ENCODE measurements at regions not wholly inside any gene's neighbourhood (a gene's known extent, or its start where the extent isn't known, plus 50 kb on each side); places are given as distances from the start of the nearest gene placed in this dataset.

- CTCF ChIA-PET, result no interaction called here
These were observed 55.2 kb downstream of the CNTN3 start for GRCh38 chr3:74559261-74559660.

GRCh38 chr3:74550686-74551085, 63.8 kb downstream of the CNTN3 start:
- ChIA-PET CTCF (no interaction called here), POLR2A (no interaction called here)
- H3K4me1 ChIP-seq (ENCODE audit: control insufficient read depth in 1 of 2, insufficient read depth in 2 of 2, low read depth in 1 of 2, low read length in 1 of 2), result no peaks in the 10 kb centered on the region
- no peaks in the 10 kb centered on the region for H3F3A ChIP-seq (replicated peaks; ENCODE audit: insufficient read depth)
- no peak overlapping the region for H3K9ac ChIP-seq
- H3K9me3 ChIP-seq, result no peaks in the 10 kb centered on the region
- DNase-seq, result no peak
- 41% methylated on average over 3 of the region's 3 CpGs for WGBS (ENCODE audit: low lambda C conversion rate)
- H3K79me2 ChIP-seq (ENCODE audit: insufficient read depth), result no peaks in the 10 kb centered on the region
- no peak overlapping the region for H3K4me3 ChIP-seq (ENCODE audit: low read depth in 2 of 2, low read length in 1 of 2)
- no peaks in the 10 kb centered on the region for H3K36me3 ChIP-seq (replicated peaks in 1 of 2; ENCODE audit: control insufficient read depth in 1 of 2, insufficient read depth in 2 of 2, low read length in 1 of 2)
- no peak overlapping the region for H2AFZ ChIP-seq (ENCODE audit: low read depth)
- TF ChIP-seq EP300 (IDR thresholded peaks at IDR 0.05; ENCODE audit: borderline replicate concordance in 1 of 2, low read depth in 1 of 2, low read length in 1 of 2) (no peak), POLR2AphosphoS5 (IDR thresholded peaks at IDR 0.05; ENCODE audit: low read depth, low read length) (no peak)
- no peaks in the 10 kb centered on the region for H3K9me2 ChIP-seq
- no peak overlapping the region for H3K4me2 ChIP-seq
- no peaks in the 10 kb centered on the region for H3K27me3 ChIP-seq (ENCODE audit: insufficient read depth)
- H3K27ac ChIP-seq (ENCODE audit: low read depth in 2 of 2, low read length in 1 of 2), result no peak overlapping the region
- H4K20me1 ChIP-seq (ENCODE audit: insufficient read depth), result no peaks in the 10 kb centered on the region

More at GRCh38 chr3:74559261-74559660, 55.2 kb downstream of the CNTN3 start:
- Histone ChIP-seq H3K9me3 (0 out of 2 replicates have a peak, but pooled peaks cover 6% of the 10 kb centered on the region), H3K4me1 (ENCODE audit: control insufficient read depth in 1 of 2, insufficient read depth in 2 of 2, low read depth in 1 of 2, low read length in 1 of 2) (no peaks in the 10 kb centered on the region), H3K4me3 (ENCODE audit: low read depth in 2 of 2, low read length in 1 of 2) (no peak overlapping the region), H3K9ac (no peak overlapping the region), H2AFZ (ENCODE audit: low read depth) (no peak overlapping the region), H3K4me2 (no peak overlapping the region), H3K27me3 (ENCODE audit: insufficient read depth) (no peaks in the 10 kb centered on the region), H3K79me2 (ENCODE audit: insufficient read depth) (no peaks in the 10 kb centered on the region), H3F3A (replicated peaks; ENCODE audit: insufficient read depth) (no peaks in the 10 kb centered on the region), H3K9me2 (no peaks in the 10 kb centered on the region), H4K20me1 (ENCODE audit: insufficient read depth) (no peaks in the 10 kb centered on the region), H3K36me3 (replicated peaks in 1 of 2; ENCODE audit: control insufficient read depth in 1 of 2, insufficient read depth in 2 of 2, low read length in 1 of 2) (no peaks in the 10 kb centered on the region), H3K27ac (ENCODE audit: low read depth in 2 of 2, low read length in 1 of 2) (no peak overlapping the region)
- POLR2A ChIA-PET, result no interaction called here
- TF ChIP-seq NFIC (IDR thresholded peaks at IDR 0.05; ENCODE audit: borderline replicate concordance) (no peak), SIN3A (IDR thresholded peaks at IDR 0.05; ENCODE audit: borderline replicate concordance, low read depth, low read length) (no peak), TCF12 (IDR thresholded peaks at IDR 0.05) (no peak), FOXM1 (IDR thresholded peaks at IDR 0.05; ENCODE audit: low read depth) (no peak), MEF2A (IDR thresholded peaks at IDR 0.05; ENCODE audit: borderline replicate concordance, low read depth) (no peak), POLR2AphosphoS5 (IDR thresholded peaks at IDR 0.05; ENCODE audit: low read depth, low read length) (no peak)
- DNase-seq, result no peak
- 68% methylated on average over 5 of the region's 5 CpGs for WGBS (ENCODE audit: low lambda C conversion rate)

- no peaks in the 10 kb centered on the region for H3K79me2 ChIP-seq (ENCODE audit: insufficient read depth)
- H3K9me3 ChIP-seq, result no peaks in the 10 kb centered on the region
- no peaks in the 10 kb centered on the region for H3K9me2 ChIP-seq
- no peaks in the 10 kb centered on the region for H3K27me3 ChIP-seq (ENCODE audit: insufficient read depth)
- ChIA-PET CTCF (no interaction called here), POLR2A (no interaction called here)
- H4K20me1 ChIP-seq (ENCODE audit: insufficient read depth), result no peaks in the 10 kb centered on the region
- H3F3A ChIP-seq (replicated peaks; ENCODE audit: insufficient read depth), result no peaks in the 10 kb centered on the region
- no peak for DNase-seq
- H2AFZ ChIP-seq (ENCODE audit: low read depth), result no peak overlapping the region
- no peak overlapping the region for H3K4me3 ChIP-seq (ENCODE audit: low read depth in 2 of 2, low read length in 1 of 2)
- no peak overlapping the region for H3K4me2 ChIP-seq
- H3K9ac ChIP-seq, result no peak overlapping the region
- TF ChIP-seq EP300 (IDR thresholded peaks at IDR 0.05; ENCODE audit: borderline replicate concordance in 1 of 2, low read depth in 1 of 2, low read length in 1 of 2) (no peak), GATA2 (CRISPR knock-in tag; IDR thresholded peaks at IDR 0.05) (no peak), JUND (IDR thresholded peaks at IDR 0.05) (no peak), SIN3A (IDR thresholded peaks at IDR 0.05; ENCODE audit: borderline replicate concordance, low read depth, low read length) (no peak), FOXM1 (IDR thresholded peaks at IDR 0.05; ENCODE audit: low read depth) (no peak), GABPA (IDR thresholded peaks at IDR 0.05; ENCODE audit: low read depth) (no peak), ELF1 (IDR thresholded peaks at IDR 0.05) (no peak), TEAD4 (IDR thresholded peaks at IDR 0.05; ENCODE audit: borderline replicate concordance, insufficient read depth) (no peak), RXRA (IDR thresholded peaks at IDR 0.05; ENCODE audit: borderline replicate concordance, low read depth) (no peak), FOXJ3 (CRISPR knock-in tag; IDR thresholded peaks at IDR 0.05) (no peak), PBX3 (IDR thresholded peaks at IDR 0.05) (no peak), IRF3 (IDR thresholded peaks at IDR 0.05; ENCODE audit: low read depth, low read length) (no peak), ZBTB33 (IDR thresholded peaks at IDR 0.05; ENCODE audit: borderline replicate concordance, low read depth) (no peak)
- no peaks in the 10 kb centered on the region for H3K4me1 ChIP-seq (ENCODE audit: control insufficient read depth in 1 of 2, insufficient read depth in 2 of 2, low read depth in 1 of 2, low read length in 1 of 2)
- WGBS (ENCODE audit: low lambda C conversion rate), result 57% methylated on average over 4 of the region's 4 CpGs
- no peaks in the 10 kb centered on the region for H3K36me3 ChIP-seq (replicated peaks in 1 of 2; ENCODE audit: control insufficient read depth in 1 of 2, insufficient read depth in 2 of 2, low read length in 1 of 2)
- H3K27ac ChIP-seq (ENCODE audit: low read depth in 2 of 2, low read length in 1 of 2), result no peak overlapping the region
These were observed 68.0 kb downstream of the CNTN3 start for GRCh38 chr3:74546426-74546825.
